Left forelimb (tissue), 1 donor: ENCODE measurements at regions not wholly inside any gene's neighbourhood (a gene's known extent, or its start where the extent isn't known, plus 50 kb on each side); places are given as distances from the start of the nearest gene placed in this dataset.

Source experiments
- DNase-seq: peaks from one replicate; pipeline ENCODE4 v3.0.0-alpha.2; 2018; ENCODE audit warnings: low spot score

DNA sequence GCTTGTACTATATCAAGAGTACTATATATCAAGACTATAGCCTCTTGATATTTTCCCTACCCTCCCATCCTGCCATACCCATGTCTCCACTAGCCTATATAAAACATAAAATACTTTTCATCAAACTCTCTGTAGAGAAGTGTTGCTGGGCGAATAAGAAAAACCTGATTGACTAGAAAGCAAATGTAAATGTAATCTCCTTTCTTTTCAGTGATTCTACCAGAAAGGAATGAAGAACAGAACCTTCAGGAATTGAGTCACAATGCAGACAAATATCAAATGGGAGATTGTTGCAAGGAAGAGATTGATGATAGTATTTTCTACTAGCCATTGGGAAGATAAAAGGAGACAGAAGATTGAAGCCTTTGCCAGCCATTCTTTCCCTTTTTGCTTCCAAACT is 89.2 kb downstream of the KCNRG start:
- no peak for DNase-seq

DNA sequence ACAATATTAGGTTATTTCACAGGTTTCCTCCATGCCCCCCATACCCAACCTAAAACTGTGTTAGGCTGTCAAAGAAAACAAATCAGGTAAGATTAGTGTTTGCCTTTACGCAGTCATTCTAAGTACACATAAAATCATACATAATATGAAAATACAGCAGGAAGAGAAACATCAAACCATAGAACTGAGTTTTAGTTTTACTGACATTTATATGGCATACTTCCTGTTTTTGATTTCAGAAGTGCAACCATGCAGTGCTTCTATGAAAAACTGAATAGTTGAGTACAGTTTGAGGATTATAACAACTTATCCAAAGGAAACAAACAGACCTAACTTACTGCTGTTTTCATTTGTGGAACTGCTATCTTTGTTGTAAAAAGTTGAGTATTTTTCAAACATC is 91.3 kb downstream of the KCNRG start:
- DNase-seq: no peak

DNA sequence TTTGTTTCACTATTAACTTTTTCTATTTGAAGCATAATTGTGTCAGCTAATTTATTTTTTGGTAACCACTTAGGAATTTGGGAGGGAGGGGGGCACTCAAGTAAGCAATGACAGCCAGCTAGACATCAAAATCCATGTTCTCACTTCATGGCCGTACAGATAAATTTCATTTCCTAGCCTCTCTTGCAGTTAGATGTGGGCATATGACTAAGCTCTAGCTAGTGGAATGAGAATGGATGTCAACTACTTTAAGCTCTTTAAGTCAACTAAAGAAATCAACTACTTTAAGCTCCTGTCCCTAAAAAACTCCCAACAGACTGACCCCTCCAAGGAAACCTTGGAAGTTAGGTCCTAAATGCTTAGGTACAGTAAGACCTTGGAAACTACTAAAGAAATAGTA is 92.0 kb downstream of the KCNRG start:
- no peak for DNase-seq

- DNase-seq: no peak
Measured at GRCh38 chr13:50114961-50115360, 99.7 kb downstream of the KCNRG start.

- no peak for DNase-seq
Measured at GRCh38 chr13:50115695-50116094, 100.5 kb downstream of the KCNRG start.

GRCh38 chr13:50116430-50116973 is 101.3 kb downstream of the KCNRG start:
- DNase-seq: no peak

DNA sequence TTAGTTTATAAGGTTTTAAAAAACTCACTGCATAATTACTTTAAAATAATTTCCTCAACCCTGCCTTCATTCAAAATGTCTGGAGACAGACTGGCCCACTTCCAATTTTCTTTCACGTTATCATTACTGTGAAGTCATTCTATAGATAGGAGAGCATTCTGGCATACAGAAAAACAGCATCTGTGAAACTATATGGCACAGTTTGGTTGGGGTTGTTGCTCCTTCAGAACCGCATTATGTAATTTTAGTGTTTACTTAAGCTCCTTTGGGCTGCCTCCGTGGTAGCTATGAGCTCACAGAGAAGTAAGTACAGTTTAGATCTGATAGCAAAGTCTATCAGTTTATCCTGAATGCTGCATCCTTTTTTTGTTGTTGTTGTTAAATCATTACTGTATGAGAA is 104.3 kb downstream of the KCNRG start:
- no peak for DNase-seq

- DNase-seq: no peak
Measured at GRCh38 chr13:50122455-50122854, 107.2 kb downstream of the KCNRG start.

DNA sequence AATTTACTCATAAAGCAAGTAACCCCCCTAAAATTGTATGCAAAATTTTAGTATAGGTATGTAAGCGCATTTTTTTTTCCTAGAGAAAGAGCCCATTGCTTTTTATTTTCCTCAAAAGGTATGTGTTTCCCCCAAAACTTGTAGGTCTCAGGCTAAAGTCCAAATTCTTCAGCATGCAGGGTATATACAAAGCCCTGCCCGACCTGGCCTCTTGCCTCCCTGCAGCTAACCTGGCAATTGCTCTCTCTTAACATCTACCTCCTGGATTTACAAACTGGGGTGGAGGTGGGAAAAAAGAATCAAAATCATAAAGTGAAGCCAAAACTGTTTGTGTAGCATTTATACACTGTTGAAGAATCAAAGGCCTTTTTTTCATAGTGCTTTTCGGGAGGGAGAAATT is 107.8 kb downstream of the KCNRG start:
- no peak for DNase-seq

- no peak for DNase-seq
Measured at GRCh38 chr13:50123515-50123861, 108.2 kb downstream of the KCNRG start.

- DNase-seq: no peak
Measured at GRCh38 chr13:50123862-50124535, 108.8 kb downstream of the KCNRG start.

DNA sequence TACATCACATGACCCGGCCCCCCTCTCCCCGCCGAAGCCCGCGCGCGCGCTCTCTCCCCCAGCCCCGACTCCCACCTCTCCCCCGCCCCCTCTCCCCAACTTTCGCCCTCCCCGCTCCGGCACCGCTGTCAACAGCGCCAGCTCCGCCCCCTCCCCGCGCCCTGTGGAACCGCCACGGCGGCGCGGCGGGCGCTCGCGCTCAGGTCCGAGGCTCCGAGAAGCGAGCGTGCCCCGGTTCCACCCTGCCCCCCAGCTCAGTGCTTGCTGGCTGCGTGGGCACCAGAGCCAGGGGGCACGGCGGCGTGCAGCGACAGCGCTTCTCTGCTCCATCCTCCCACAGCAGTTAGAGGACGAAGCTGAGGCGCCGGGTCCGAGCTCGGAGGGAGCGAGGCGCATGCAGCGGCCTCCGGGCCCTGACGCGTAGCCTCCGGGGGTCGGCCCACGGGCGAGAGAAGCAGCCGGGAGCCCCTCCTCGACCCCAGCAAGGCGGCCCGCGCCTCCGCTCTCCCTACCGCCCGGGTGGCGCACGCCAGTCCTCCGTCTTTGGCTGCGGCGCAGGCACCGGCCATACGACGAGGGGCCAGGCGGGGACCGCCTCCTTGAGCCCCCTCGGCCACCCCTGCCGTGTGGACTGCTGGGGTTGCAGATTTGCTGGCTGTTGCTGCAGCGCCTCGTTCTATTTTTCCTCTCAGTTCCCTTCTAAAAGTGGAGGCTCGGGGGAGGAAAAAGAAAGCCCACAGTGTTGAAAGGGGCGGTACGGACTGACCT is 109.5 kb downstream of the KCNRG start:
- peak; percentile 98 for DNase-seq

- no peak for DNase-seq
Measured at GRCh38 chr13:50125304-50125553, 110.0 kb downstream of the KCNRG start.

DNA sequence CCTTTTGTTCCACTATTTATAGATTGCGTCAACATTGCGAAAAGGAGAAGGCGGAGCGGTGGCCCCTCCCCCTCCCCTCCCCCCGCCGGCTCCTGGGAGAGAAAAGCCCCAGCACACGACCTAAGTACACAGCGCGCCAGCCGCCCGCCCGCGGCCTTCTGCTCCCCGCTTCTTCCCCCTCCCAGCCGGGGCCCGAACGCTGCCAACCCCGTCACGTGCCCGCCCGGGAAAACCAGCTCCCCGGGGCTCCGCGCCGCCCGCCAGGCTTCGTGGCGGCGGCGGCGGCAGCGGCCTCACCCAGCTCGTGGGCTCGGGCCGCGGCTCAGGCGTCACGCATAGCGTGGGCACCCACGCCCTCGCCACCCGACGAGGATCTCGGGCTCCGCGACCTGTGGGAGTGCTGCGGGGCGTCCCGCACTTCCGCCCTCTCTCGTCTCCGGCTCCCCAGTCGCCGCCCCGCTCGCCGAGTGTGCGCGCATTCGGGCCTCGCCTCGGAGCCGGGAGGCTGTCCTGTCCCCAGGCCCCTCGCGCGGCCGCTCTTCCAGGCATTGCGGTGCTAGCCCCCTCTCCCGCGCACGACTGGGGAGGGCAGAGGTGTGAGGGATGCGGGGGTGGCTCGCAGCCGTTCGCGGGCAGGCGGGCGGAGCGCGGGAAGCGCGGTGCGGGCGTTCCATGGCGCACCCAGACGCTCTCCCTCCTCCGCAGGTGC is 110.5 kb downstream of the KCNRG start:
- peak; percentile 94 for DNase-seq

DNA sequence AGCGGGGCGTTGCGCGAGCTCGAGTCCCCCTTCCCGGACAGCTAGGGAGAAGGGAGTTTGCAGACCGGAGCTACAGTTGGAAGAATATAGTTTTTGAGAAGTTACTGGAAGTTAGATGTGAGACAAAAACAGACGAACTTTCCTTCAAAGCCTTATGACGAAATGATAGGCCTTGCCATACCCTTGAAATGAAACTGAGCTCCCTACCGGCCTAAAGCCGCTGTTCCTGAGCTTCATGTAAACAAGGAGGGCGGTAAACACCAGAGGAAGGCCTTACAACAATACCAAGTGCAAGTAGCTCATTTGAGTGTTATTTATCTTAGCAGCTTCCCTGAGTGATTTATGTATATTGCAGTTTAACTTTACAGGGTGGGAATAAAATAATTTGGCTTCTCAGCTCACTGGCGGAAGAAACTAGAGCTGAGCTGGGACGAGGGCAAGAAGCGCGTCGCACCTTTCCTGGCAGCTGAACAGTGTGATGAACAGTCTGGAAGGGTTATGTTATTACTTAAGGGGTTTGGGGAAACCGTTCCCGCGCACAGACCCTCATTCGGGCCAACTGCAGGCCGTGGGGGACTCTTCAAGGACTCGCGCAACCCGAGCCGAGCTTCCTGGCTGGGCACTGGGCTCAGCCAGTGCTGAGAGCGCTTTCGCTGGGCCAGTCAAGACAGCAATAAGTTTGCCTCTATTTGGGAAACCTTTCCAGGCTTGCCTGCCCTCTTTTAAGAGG is 111.2 kb downstream of the KCNRG start:
- DNase-seq: no peak

GRCh38 chr13:50126993-50127725 is 111.9 kb downstream of the KCNRG start:
- DNase-seq: peak; percentile 75

- DNase-seq: no peak
Measured at GRCh38 chr13:50127726-50128291, 112.6 kb downstream of the KCNRG start.

DNA sequence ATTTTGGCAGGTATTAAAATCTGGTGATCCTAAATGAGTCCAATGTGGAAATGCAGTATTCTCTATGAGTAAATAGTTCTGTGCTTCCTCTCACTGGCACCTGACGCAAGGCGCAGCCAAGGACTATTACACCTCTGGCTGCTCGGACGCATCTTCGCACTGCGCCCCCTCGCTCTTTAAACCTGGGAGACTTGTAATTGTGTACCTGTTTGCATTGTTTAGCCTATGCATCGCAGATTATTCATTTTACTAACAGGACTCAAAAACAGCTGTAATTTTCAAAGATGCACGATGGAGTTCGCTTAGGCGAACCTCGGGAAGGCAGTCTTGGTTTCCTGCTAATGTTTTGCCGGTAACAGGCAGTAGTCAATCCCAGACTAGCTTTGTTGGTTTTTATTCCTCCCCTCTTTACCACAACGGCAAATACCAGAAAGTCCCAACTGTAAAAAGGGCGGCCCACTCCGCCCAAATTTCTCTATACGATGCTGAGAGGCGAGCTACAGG is 113.2 kb downstream of the KCNRG start:
- no peak for DNase-seq

DNA sequence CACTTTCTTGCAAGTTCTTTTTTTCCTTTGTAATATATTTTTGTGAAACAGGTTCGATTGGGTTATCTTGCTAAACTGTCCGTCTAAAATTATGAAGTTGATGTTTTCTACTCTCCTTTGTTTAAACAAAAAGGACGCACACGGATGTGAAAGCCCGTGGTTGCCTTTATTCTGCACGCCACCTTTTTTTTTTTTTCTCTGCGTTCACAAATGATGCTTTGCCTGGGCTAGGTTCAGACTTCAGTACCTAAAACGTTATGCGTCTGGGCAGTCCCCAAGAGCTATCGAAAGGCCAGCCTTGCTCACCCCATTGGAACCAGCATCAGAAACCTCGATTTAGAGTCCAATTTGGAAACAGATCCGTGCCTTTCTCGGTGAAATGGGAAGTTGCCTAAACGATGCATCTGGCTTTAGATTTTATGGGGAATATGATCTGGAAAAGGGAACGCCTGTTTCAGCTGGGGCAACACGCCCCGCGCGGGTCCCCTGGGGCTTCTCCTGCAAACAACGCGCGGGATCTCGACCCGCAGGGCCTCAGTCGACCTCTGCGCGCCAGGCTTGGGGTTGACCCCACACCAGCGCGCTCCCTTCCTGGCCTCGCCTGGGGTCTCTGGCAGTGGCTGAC is 113.9 kb downstream of the KCNRG start:
- DNase-seq: peak; percentile 75

- DNase-seq: peak; percentile 82
Measured at GRCh38 chr13:50129706-50130122, 114.5 kb downstream of the KCNRG start.
